Keratinocyte (primary cell): ENCODE measurements at regions not wholly inside any gene's neighbourhood (a gene's known extent, or its start where the extent isn't known, plus 50 kb on each side); places are given as distances from the start of the nearest gene placed in this dataset.

Experiments used
- DNase-seq: peaks from one replicate; pipeline ENCODE4 v3.0.0-alpha.2; 2011; ENCODE audit warnings: low read depth, missing footprints, low spot score
- FAIRE-seq: peaks from 2 replicates; lab custom pipeline; 2011; peaks lifted over from hg19 to GRCh38; lab: Jason Lieb, UNC
- H2AFZ ChIP-seq: 2 replicates; pipeline ENCODE4 v1.6.0; 2012; ENCODE audit warnings: low read length, control low read depth, inconsistent platforms; ENCODE audit not compliant: control insufficient read depth
- H3K27ac ChIP-seq: 2 replicates; pipeline ENCODE4 v1.5.1; 2011; ENCODE audit warnings: low read length; ENCODE audit not compliant: control insufficient read depth, insufficient read depth
- H3K27me3 ChIP-seq: 3 replicates; pipeline ENCODE4 v1.6.0; 2011; ENCODE audit warnings: low read length; ENCODE audit not compliant: control insufficient read depth, insufficient read depth; ENCODE audit errors: extremely low read depth
- H3K36me3 ChIP-seq, 2 experiments: 2 replicates in 1 of 2; 3 replicates in 1 of 2; pipeline ENCODE4 v1.5.1; 2011; ENCODE audit warnings: low read length in 2 of 2, mild to moderate bottlenecking in 1 of 2; ENCODE audit not compliant: control insufficient read depth in 2 of 2, insufficient read depth in 2 of 2; ENCODE audit errors: extremely low read depth in 1 of 2
- H3K4me1 ChIP-seq: 3 replicates; pipeline ENCODE4 v1.5.1; 2011; ENCODE audit warnings: low read length; ENCODE audit not compliant: control insufficient read depth, insufficient read depth; ENCODE audit errors: extremely low read depth
- H3K4me2 ChIP-seq: 3 replicates; pipeline ENCODE4 v1.6.0; 2011; ENCODE audit warnings: low read depth, low read length; ENCODE audit not compliant: control insufficient read depth, insufficient read depth; ENCODE audit errors: extremely low read depth
- H3K4me3 ChIP-seq, 3 experiments: fragments of 200-600 bp in 1 of 3; sonication (generic) in 1 of 3; 2 replicates in 2 of 3; 3 replicates in 1 of 3; pipeline ENCODE4 v1.5.1; 2011 to 2016; ENCODE audit warnings: low read length in 3 of 3, mild to moderate bottlenecking in 3 of 3, control low read depth in 2 of 3, inconsistent platforms in 1 of 3, low read depth in 1 of 3, mixed read lengths in 1 of 3, mixed run types in 1 of 3, moderate library complexity in 1 of 3; ENCODE audit not compliant: control insufficient read depth in 2 of 3, insufficient read depth in 2 of 3; ENCODE audit errors: extremely low read depth in 1 of 3
- H3K79me2 ChIP-seq: 2 replicates; pipeline ENCODE4 v1.6.0; 2012; ENCODE audit warnings: low read length; ENCODE audit not compliant: control insufficient read depth, insufficient read depth
- H3K9ac ChIP-seq: 3 replicates; pipeline ENCODE4 v1.6.0; 2011; ENCODE audit warnings: low read length; ENCODE audit not compliant: control insufficient read depth, insufficient read depth; ENCODE audit errors: extremely low read depth
- H3K9me1 ChIP-seq: 3 replicates; pipeline ENCODE4 v1.6.0; 2011; ENCODE audit warnings: low read length; ENCODE audit not compliant: control insufficient read depth, insufficient read depth; ENCODE audit errors: extremely low read depth
- H3K9me3 ChIP-seq: 2 replicates; pipeline ENCODE4 v1.5.1; 2012; ENCODE audit warnings: low read depth, low read length; ENCODE audit not compliant: control insufficient read depth
- H4K20me1 ChIP-seq: 3 replicates; pipeline ENCODE4 v1.6.0; 2011; ENCODE audit warnings: low read length; ENCODE audit not compliant: control insufficient read depth, insufficient read depth; ENCODE audit errors: extremely low read depth
- CTCF ChIP-seq, 3 experiments: IDR thresholded peaks in 1 of 3; conservative IDR thresholded peaks in 1 of 3; optimal IDR thresholded peaks in 1 of 3; 2 replicates in 2 of 3; 3 replicates in 1 of 3; pipeline versions ENCODE3 to v1.5.1; 2011; ENCODE audit warnings: low read length in 3 of 3, mild to moderate bottlenecking in 3 of 3, moderate library complexity in 2 of 3, control low read depth in 1 of 3, inconsistent platforms in 1 of 3; ENCODE audit not compliant: insufficient read depth in 2 of 3; ENCODE audit errors: extremely low read depth in 1 of 3
- EZH2 ChIP-seq: IDR thresholded peaks from one replicate; pipeline ENCODE4 v1.6.1; 2012; ENCODE audit warnings: inconsistent platforms, mild to moderate bottlenecking, low read length, moderate library complexity
- dilution Hi-C: fragments of 300-500 bp; cut with MboI; formaldehyde crosslinking; loops from one replicate; pipeline ENCODE4 v1.7.0; 2020; ENCODE audit warnings: low sequenced_read_pairs; ENCODE audit not compliant: extremely low pct_ligation_motif_present

GRCh38 chr3:162719684-162720341 lies 1223.2 kb downstream of the OTOL1 start:
- no peaks in the 10 kb centered on the region for H3K36me3 ChIP-seq
- H3K27me3 ChIP-seq: no peaks in the 10 kb centered on the region
- dilution Hi-C loops: no loop called here
- no peaks in the 10 kb centered on the region for H3K4me1 ChIP-seq
- FAIRE-seq: no peak
- H2AFZ ChIP-seq: no peak overlapping the region
- no peaks in the 10 kb centered on the region for H3K9me3 ChIP-seq
- no peak overlapping the region for H3K4me2 ChIP-seq
- H3K79me2 ChIP-seq: no peaks in the 10 kb centered on the region
- H3K9me1 ChIP-seq: no peaks in the 10 kb centered on the region
- TF ChIP-seq CTCF (optimal IDR thresholded peaks at IDR 0.05 in 1 of 3, IDR thresholded peaks at IDR 0.05 in 1 of 3, conservative IDR thresholded peaks at IDR 0.05 in 1 of 3; ENCODE audit: extremely low read depth in 1 of 3, insufficient read depth in 2 of 3, low read length in 3 of 3) (no peak), EZH2 (no peak)
- no peak overlapping the region for H3K4me3 ChIP-seq
- H4K20me1 ChIP-seq: no peaks in the 10 kb centered on the region
- DNase-seq: no peak
- no peak overlapping the region for H3K9ac ChIP-seq
- H3K27ac ChIP-seq: no peak overlapping the region

DNA sequence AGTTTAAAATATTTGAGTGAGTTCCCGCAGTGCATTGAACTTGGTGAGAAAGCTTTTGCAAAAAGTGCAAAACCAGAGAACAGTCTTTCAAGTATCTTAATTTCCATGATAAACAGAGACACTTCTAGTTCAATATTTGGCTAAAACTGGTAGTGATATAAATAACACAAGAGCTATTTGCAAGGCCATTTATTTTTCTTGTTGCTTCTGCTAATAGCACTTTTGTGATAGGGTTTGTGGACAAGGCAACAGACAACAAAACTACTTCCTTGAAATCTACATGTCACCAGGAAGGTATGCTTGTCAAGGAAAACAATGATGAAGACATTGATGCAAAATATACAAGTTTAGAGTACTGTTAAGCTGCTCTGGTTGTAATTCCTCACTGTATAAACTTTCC lies 1225.1 kb downstream of the OTOL1 start:
- no peaks in the 10 kb centered on the region for H3K9me1 ChIP-seq
- no peaks in the 10 kb centered on the region for H3K9me3 ChIP-seq
- no peak for TF ChIP-seq EZH2
- no peak for TF ChIP-seq CTCF (optimal IDR thresholded peaks at IDR 0.05 in 1 of 3, IDR thresholded peaks at IDR 0.05 in 1 of 3, conservative IDR thresholded peaks at IDR 0.05 in 1 of 3; ENCODE audit: extremely low read depth in 1 of 3, insufficient read depth in 2 of 3, low read length in 3 of 3)
- H3K27ac ChIP-seq: no peak overlapping the region
- dilution Hi-C loops: no loop called here
- H3K36me3 ChIP-seq: no peaks in the 10 kb centered on the region
- FAIRE-seq (no peak), DNase-seq (no peak)
- H3K4me1 ChIP-seq: no peaks in the 10 kb centered on the region
- H3K4me2 ChIP-seq: no peak overlapping the region
- no peaks in the 10 kb centered on the region for H3K79me2 ChIP-seq
- H3K9ac ChIP-seq: no peak overlapping the region
- no peak overlapping the region for H2AFZ ChIP-seq
- H4K20me1 ChIP-seq: no peaks in the 10 kb centered on the region
- no peaks in the 10 kb centered on the region for H3K27me3 ChIP-seq
- H3K4me3 ChIP-seq: no peak overlapping the region
